ENCODE measurements at regions not wholly inside any gene's neighbourhood (a gene's known extent, or its start where the extent isn't known, plus 50 kb on each side); places are given as distances from the start of the nearest gene placed in this dataset.

GRCh38 chr5:161183559-161183958 is 331.5 kb upstream of the ATP10B start:
- TF ChIP-seq NFRKB (IDR thresholded peaks at IDR 0.05) (no peak), SUZ12 (IDR thresholded peaks at IDR 0.05) (no peak), FOXA1 (IDR thresholded peaks at IDR 0.05) (no peak), SP1 (IDR thresholded peaks at IDR 0.05) (no peak), FOXM1 (IDR thresholded peaks at IDR 0.05; ENCODE audit: borderline replicate concordance) (no peak), FOXK2 (IDR thresholded peaks at IDR 0.05) (no peak), ZNF384 (IDR thresholded peaks at IDR 0.05) (no peak)
- TF ChIP-seq, protein P1, sequence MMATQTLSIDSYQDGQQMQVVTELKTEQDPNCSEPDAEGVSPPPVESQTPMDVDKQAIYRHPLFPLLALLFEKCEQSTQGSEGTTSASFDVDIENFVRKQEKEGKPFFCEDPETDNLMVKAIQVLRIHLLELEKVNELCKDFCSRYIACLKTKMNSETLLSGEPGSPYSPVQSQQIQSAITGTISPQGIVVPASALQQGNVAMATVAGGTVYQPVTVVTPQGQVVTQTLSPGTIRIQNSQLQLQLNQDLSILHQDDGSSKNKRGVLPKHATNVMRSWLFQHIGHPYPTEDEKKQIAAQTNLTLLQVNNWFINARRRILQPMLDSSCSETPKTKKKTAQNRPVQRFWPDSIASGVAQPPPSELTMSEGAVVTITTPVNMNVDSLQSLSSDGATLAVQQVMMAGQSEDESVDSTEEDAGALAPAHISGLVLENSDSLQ (IDR thresholded peaks at IDR 0.05), result no peak

Measured in HEK293T (cell line).